ENCODE measurements at regions not wholly inside any gene's neighbourhood (a gene's known extent, or its start where the extent isn't known, plus 50 kb on each side); places are given as distances from the start of the nearest gene placed in this dataset.

DNA sequence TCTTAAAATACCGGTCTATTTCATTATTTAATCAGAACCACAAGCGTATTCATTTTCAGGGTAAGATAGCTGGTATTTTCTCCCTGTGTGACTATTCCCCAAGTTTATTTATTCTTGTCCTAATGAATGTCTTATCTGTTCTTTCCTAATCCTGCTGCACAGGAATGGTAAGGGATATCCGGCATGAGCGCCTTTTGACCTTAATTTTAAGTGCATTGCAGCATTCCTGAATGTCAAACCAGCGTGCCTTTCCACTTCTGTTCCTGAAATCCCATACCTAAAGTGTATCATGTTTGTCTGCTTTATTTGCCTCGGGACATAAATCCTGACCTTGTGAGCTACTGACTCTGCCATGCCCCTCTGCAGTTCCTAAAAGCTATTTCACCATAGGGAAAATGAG lies 1713.2 kb upstream of the FLRT2 start (continued):
- TF ChIP-seq, protein P1, sequence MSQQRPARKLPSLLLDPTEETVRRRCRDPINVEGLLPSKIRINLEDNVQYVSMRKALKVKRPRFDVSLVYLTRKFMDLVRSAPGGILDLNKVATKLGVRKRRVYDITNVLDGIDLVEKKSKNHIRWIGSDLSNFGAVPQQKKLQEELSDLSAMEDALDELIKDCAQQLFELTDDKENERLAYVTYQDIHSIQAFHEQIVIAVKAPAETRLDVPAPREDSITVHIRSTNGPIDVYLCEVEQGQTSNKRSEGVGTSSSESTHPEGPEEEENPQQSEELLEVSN (IDR thresholded peaks at IDR 0.05; ENCODE audit: borderline replicate concordance, low read depth) = no peak
- TF ChIP-seq RFX5 (IDR thresholded peaks at IDR 0.05) (no peak), MAZ (IDR thresholded peaks at IDR 0.05; ENCODE audit: borderline replicate concordance, low read depth, low read length) (no peak), JUNB (IDR thresholded peaks at IDR 0.05) (no peak)

DNA sequence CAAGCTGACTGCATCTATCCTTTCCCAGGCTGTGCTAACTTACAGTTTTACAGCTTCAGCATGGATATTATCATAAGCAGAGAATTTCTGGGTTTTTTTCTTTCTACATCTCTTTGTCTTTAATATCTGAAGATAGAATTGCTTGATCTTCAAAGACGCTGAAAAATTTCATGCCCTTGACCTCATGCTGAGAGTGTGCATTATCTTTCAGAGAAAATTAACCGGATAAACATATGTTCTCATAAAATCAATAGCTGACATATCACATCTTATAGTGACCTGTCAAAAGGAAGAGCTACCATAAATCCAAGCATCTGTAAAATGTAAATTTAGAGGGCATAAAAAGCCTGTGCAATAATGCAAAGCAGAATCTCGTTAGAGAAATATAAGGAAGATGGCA lies 1704.1 kb upstream of the FLRT2 start:
- ChIA-PET CTCF (no interaction called here), POLR2A (no interaction called here)
- no peak overlapping the region for H3K27ac ChIP-seq
- H3K9me3 ChIP-seq = no peaks in the 10 kb centered on the region
- H3K4me2 ChIP-seq = no peak overlapping the region
- ATAC-seq = no peak
- FAIRE-seq = no peak
- no peak for DNase-seq (ENCODE audit: low read depth in 1 of 2, low spot score in 1 of 2)
- 11% methylated on average over 3 of the region's 3 CpGs for WGBS (ENCODE audit: missing lambda C conversion rate)
- H3K4me3 ChIP-seq = no peak overlapping the region
- H3K4me1 ChIP-seq = no peaks in the 10 kb centered on the region
- TF ChIP-seq ZNF302 (CRISPR knock-in tag; IDR thresholded peaks at IDR 0.05) (no peak), NPAS2 (CRISPR knock-in tag; IDR thresholded peaks at IDR 0.05; ENCODE audit: borderline replicate concordance) (no peak), TFCP2L1 (CRISPR knock-in tag; IDR thresholded peaks at IDR 0.05) (no peak)
- TF ChIP-seq, protein P2, sequence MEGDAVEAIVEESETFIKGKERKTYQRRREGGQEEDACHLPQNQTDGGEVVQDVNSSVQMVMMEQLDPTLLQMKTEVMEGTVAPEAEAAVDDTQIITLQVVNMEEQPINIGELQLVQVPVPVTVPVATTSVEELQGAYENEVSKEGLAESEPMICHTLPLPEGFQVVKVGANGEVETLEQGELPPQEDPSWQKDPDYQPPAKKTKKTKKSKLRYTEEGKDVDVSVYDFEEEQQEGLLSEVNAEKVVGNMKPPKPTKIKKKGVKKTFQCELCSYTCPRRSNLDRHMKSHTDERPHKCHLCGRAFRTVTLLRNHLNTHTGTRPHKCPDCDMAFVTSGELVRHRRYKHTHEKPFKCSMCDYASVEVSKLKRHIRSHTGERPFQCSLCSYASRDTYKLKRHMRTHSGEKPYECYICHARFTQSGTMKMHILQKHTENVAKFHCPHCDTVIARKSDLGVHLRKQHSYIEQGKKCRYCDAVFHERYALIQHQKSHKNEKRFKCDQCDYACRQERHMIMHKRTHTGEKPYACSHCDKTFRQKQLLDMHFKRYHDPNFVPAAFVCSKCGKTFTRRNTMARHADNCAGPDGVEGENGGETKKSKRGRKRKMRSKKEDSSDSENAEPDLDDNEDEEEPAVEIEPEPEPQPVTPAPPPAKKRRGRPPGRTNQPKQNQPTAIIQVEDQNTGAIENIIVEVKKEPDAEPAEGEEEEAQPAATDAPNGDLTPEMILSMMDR (IDR thresholded peaks at IDR 0.05) = no peak

DNA sequence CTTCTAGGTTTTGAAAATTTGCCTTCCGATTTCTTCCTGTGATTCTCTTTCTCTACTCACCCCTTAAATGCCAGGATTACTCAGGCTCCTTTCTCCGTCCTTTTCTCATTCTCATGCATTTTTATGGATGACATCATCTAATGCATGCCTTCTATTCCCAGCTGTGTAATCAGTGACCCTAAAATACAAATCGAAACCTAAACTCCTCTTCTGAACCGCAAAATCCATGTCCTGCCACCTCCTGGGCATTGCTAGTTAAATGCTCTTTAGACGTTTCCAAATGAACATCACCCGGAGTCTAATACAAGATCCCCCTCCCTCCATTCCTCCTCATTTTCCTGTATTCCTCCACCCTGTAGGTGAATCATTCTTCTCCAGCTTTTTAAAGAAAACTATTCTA lies 1703.1 kb upstream of the FLRT2 start:
- Histone ChIP-seq H3K4me2 (0 out of 3 replicates have a peak overlapping the region, but pooled peaks have one; percentile 14), H3K4me1 (no peaks in the 10 kb centered on the region), H3K9me3 (no peaks in the 10 kb centered on the region), H3K4me3 (no peak overlapping the region), H3K27ac (no peak overlapping the region)
- CTCF ChIA-PET = no interaction called here
- DNase-seq (ENCODE audit: low read depth in 1 of 2, low spot score in 1 of 2) (peak in 1 of 2 experiments; percentile 6), FAIRE-seq (no peak), ATAC-seq (no peak)
- TF ChIP-seq RCOR1 (IDR thresholded peaks at IDR 0.05; ENCODE audit: low read depth, low read length) = no peak
- TF ChIP-seq CBX8 (IDR thresholded peaks at IDR 0.05) = no peak
- TF ChIP-seq JUN (IDR thresholded peaks at IDR 0.05) = no peak
- no peak for TF ChIP-seq EHF (CRISPR knock-in tag; IDR thresholded peaks at IDR 0.05)
- TF ChIP-seq, protein P3, sequence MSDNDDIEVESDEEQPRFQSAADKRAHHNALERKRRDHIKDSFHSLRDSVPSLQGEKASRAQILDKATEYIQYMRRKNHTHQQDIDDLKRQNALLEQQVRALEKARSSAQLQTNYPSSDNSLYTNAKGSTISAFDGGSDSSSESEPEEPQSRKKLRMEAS (IDR thresholded peaks at IDR 0.05) = no peak
- TF ChIP-seq ZFP36 (IDR thresholded peaks at IDR 0.05; ENCODE audit: borderline replicate concordance, partially characterized antibody) = no peak
- no peak for TF ChIP-seq CHD4 (IDR thresholded peaks at IDR 0.05; ENCODE audit: borderline replicate concordance)
- TF ChIP-seq ESRRA (IDR thresholded peaks at IDR 0.05; ENCODE audit: borderline replicate concordance, low read length) = no peak
- TF ChIP-seq CBX2 (IDR thresholded peaks at IDR 0.05; ENCODE audit: borderline replicate concordance, low read depth) = no peak
- TF ChIP-seq MAFK (IDR thresholded peaks at IDR 0.05; ENCODE audit: partially characterized antibody) = no peak
- WGBS (ENCODE audit: missing lambda C conversion rate) = 2% methylated on average over 6 of the region's 6 CpGs
- POLR2A ChIA-PET = no interaction called here

DNA sequence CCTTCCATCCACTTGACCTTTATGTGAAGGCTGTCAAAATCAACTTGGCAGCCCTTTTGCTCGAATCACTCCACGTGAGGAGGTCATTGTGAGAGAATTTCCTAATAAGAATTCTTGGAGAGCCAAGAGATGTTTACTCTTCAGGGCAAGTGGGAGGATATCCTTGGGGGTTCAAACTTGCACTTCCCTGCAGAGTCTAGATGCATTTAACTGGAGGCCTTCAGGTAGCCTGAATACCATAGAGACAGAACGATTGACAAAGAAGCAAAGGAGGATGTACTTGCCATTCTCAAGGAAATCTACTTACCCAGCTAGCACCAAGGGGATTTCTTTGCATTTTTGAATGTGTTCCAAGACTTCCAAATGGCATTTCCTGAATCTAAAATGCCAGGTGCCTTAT lies 1702.6 kb upstream of the FLRT2 start:
- H3K4me3 ChIP-seq = no peak overlapping the region
- H3K27ac ChIP-seq = no peak overlapping the region
- TF ChIP-seq PHF8 (IDR thresholded peaks at IDR 0.05; ENCODE audit: borderline replicate concordance, low read depth) (no peak), BHLHE40 (IDR thresholded peaks at IDR 0.05; ENCODE audit: low read depth, low read length) (no peak)
- no peaks in the 10 kb centered on the region for H3K4me1 ChIP-seq
- 5% methylated on average over 3 of the region's 3 CpGs for WGBS (ENCODE audit: missing lambda C conversion rate)
- no peaks in the 10 kb centered on the region for H3K9me3 ChIP-seq
- DNase-seq (ENCODE audit: low read depth in 1 of 2, low spot score in 1 of 2) (no peak), FAIRE-seq (no peak), ATAC-seq (no peak)
- ChIA-PET CTCF (no interaction called here), POLR2A (no interaction called here)
- H3K4me2 ChIP-seq = no peak overlapping the region
